B cell (primary cell): ENCODE measurements at regions not wholly inside any gene's neighbourhood (a gene's known extent, or its start where the extent isn't known, plus 50 kb on each side); places are given as distances from the start of the nearest gene placed in this dataset.
"Not testable (repeated sequence)": the region's sequence is repeated elsewhere in the genome, so short reads cannot be mapped to it uniquely, and the experiment has no call there.

Experiments
- ATAC-seq: fragments of 200-7000 bp; cut with Tn5 transposase; one replicate; pipeline ENCODE4 v1.10.0; 2021; ENCODE audit warnings: low read depth, mild to moderate bottlenecking, moderate number of reproducible peaks, moderate library complexity
- CTCF ChIA-PET: fragments of 350-600 bp; sonication (Branson Sonifier 250); formaldehyde crosslinking; loops from one replicate; lab custom pipeline; 2021; ENCODE audit warnings: antibody characterized with exemption, inconsistent platforms; lab: Charles Lee
- POLR2A ChIA-PET: fragments of 350-600 bp; sonication (Branson Sonifier 250); formaldehyde crosslinking; loops from one replicate; lab custom pipeline; 2021; ENCODE audit warnings: antibody characterized with exemption; lab: Charles Lee
- DNase-seq: peaks from one replicate; pipeline ENCODE4 v3.0.0; 2013
- H2AFZ ChIP-seq: 2 replicates; pipeline ENCODE4 v1.6.1; 2012; ENCODE audit warnings: mild to moderate bottlenecking, low read depth, low read length; ENCODE audit not compliant: insufficient read depth, poor library complexity, severe bottlenecking
- H3K27ac ChIP-seq, 2 donors: 1 replicate in 1 of 2; 2 replicates in 1 of 2; pipeline ENCODE4 v1.5.1; 2012 to 2013; ENCODE audit warnings: low read length in 2 of 2, mild to moderate bottlenecking in 2 of 2, moderate library complexity in 1 of 2
- H3K27me3 ChIP-seq, 4 experiments: fragments of 200-600 bp in 1 of 4; sonication (generic) in 1 of 4; replicated peaks in 1 of 4; 1 replicate in 2 of 4; 2 replicates in 2 of 4; pipeline versions ENCODE4 v1.6.1 to v1.7.0; 2013 to 2016; ENCODE audit warnings: low read length in 3 of 4, mild to moderate bottlenecking in 2 of 4, mixed read lengths in 1 of 4, moderate library complexity in 1 of 4; ENCODE audit not compliant: insufficient read depth in 4 of 4, control insufficient read depth in 3 of 4; ENCODE audit errors: control extremely low read depth in 1 of 4
- H3K36me3 ChIP-seq, 2 experiments: replicated peaks in 1 of 2; 1 replicate in 1 of 2; 2 replicates in 1 of 2; pipeline versions ENCODE4 v1.6.1 to v1.7.1; 2013; ENCODE audit warnings: low read length in 1 of 2; ENCODE audit not compliant: insufficient read depth in 2 of 2, control insufficient read depth in 1 of 2; ENCODE audit errors: control extremely low read depth in 1 of 2, extremely low read depth in 1 of 2
- H3K4me1 ChIP-seq, 2 donors: fragments of 200-600 bp in 1 of 2; sonication (generic) in 1 of 2; 1 replicate in 1 of 2; 2 replicates in 1 of 2; pipeline versions ENCODE4 v1.5.1 to v1.6.1; 2013 to 2017; ENCODE audit warnings: low read length in 2 of 2; ENCODE audit not compliant: control insufficient read depth in 2 of 2, insufficient read depth in 2 of 2
- H3K4me2 ChIP-seq: replicated peaks from 2 replicates; pipeline ENCODE3; 2012; ENCODE audit warnings: mild to moderate bottlenecking, low read depth, low read length; ENCODE audit not compliant: poor library complexity, severe bottlenecking
- H3K4me3 ChIP-seq, 5 experiments: fragments of 200-600 bp in 1 of 5; sonication (generic) in 1 of 5; 1 replicate in 3 of 5; 2 replicates in 2 of 5; pipeline versions ENCODE4 v1.5.1 to v1.7.0; 2011 to 2016; ENCODE audit warnings: low read length in 4 of 5, mild to moderate bottlenecking in 4 of 5, low read depth in 2 of 5, control low read depth in 1 of 5, moderate library complexity in 1 of 5; ENCODE audit not compliant: insufficient read depth in 1 of 5; ENCODE audit errors: control extremely low read depth in 1 of 5, extremely low read depth in 1 of 5
- H3K79me2 ChIP-seq: fragments of 200-600 bp; sonication (generic); one replicate; pipeline ENCODE4 v1.6.0; 2016; ENCODE audit warnings: low read length; ENCODE audit not compliant: control insufficient read depth, insufficient read depth
- H3K9ac ChIP-seq: fragments of 200-600 bp; sonication (generic); 2 replicates; pipeline ENCODE4 v1.6.1; 2017; ENCODE audit warnings: mild to moderate bottlenecking, low read length, moderate library complexity
- H3K9me3 ChIP-seq, 3 donors: one replicate each; pipeline versions ENCODE4 v1.6.1 to v1.7.1; 2013; ENCODE audit warnings: low read length in 2 of 3; ENCODE audit not compliant: control insufficient read depth in 2 of 3, insufficient read depth in 1 of 3; ENCODE audit errors: control extremely low read depth in 1 of 3
- H4K20me1 ChIP-seq: 2 replicates; pipeline ENCODE4 v1.6.0; 2012; ENCODE audit warnings: mild to moderate bottlenecking, low read length; ENCODE audit not compliant: insufficient read depth, control insufficient read depth, poor library complexity, severe bottlenecking
- H3K27ac Mint-ChIP-seq: one replicate; pipeline ENCODE4 v1.8.0; 2021; ENCODE audit warnings: mixed read lengths
- H3K27me3 Mint-ChIP-seq: one replicate; pipeline ENCODE4 v1.8.0; 2021; ENCODE audit warnings: mixed read lengths
- H3K4me1 Mint-ChIP-seq: one replicate; pipeline ENCODE4 v1.8.0; 2021; ENCODE audit warnings: mixed read lengths
- H3K4me3 Mint-ChIP-seq: one replicate; pipeline ENCODE4 v1.8.0; 2021; ENCODE audit warnings: mixed read lengths
- H3K9me3 Mint-ChIP-seq: one replicate; pipeline ENCODE4 v1.8.0; 2022; ENCODE audit warnings: mixed read lengths; ENCODE audit not compliant: insufficient read depth
- EZH2 ChIP-seq: IDR thresholded peaks from 2 replicates; pipeline ENCODE4 v1.6.1; 2012; ENCODE audit warnings: borderline replicate concordance, low read depth, mild to moderate bottlenecking, moderate library complexity, low read length; ENCODE audit not compliant: insufficient read depth, poor library complexity, severe bottlenecking
- WGBS: methylation state at CpG from one replicate; pipeline ENCODE4 v1.1.5; 2013; ENCODE audit warnings: missing lambda C conversion rate; ENCODE audit not compliant: insufficient coverage; 5-methylcytosine and 5-hydroxymethylcytosine counted together
- intact Hi-C: fragments of 100-400 bp; cut with micrococcal nuclease; formaldehyde crosslinking; loops from one replicate; pipeline ENCODE4 v1.10.0; 2022
- TF ChIP-seq, protein P1 (sequence below): fragments of 200-600 bp; IDR thresholded peaks from one replicate; pipeline ENCODE4 v1.8.0; 2022; ENCODE audit warnings: antibody characterized with exemption, mild to moderate bottlenecking

DNA sequence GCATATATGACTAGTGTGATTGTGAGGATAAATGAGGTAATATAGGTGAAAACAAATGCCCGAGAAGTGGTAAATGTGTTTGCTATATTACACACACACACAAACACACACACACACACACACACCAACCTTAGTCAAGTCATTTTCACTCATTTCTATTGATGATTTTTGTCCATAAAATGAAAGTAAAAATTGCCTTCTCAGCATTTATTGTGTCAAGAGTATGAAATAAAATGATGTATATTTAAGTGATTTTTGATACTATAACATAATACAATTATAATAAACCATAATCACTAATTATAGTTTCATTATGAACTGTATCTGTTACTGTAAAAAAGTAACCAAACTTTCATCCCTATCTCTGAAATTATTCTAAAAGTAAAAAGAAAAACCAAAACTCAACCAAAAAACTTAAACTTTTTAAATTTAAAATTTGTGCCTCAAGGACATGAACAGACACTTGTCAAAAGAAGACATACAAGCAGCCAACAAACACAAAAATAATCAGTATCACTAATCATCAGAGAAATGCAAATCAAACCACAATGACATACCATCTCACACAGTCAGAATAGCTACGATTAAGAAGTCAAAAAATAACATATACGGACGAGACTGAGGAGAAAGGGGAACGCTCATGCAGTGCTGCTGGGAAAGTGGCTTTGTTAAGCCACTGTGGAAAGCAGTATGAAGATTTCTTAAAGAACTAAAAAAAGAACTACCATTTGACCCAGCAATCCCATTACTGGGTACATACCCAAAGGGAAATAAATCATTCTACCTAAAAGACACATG is 601.0 kb downstream of the TMA16 start:
- H3K36me3 ChIP-seq, result no peaks in the 10 kb centered on the region
- CTCF ChIA-PET, result no interaction called here
- H3K27me3 ChIP-seq, result no peaks in the 10 kb centered on the region
- no peaks in the 10 kb centered on the region for H3K9me3 ChIP-seq
- H2AFZ ChIP-seq, result no peak overlapping the region
- TF ChIP-seq EZH2, result no peak
- TF ChIP-seq, protein P1, sequence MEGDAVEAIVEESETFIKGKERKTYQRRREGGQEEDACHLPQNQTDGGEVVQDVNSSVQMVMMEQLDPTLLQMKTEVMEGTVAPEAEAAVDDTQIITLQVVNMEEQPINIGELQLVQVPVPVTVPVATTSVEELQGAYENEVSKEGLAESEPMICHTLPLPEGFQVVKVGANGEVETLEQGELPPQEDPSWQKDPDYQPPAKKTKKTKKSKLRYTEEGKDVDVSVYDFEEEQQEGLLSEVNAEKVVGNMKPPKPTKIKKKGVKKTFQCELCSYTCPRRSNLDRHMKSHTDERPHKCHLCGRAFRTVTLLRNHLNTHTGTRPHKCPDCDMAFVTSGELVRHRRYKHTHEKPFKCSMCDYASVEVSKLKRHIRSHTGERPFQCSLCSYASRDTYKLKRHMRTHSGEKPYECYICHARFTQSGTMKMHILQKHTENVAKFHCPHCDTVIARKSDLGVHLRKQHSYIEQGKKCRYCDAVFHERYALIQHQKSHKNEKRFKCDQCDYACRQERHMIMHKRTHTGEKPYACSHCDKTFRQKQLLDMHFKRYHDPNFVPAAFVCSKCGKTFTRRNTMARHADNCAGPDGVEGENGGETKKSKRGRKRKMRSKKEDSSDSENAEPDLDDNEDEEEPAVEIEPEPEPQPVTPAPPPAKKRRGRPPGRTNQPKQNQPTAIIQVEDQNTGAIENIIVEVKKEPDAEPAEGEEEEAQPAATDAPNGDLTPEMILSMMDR, result no peak
- ATAC-seq, result no peak
- no peak for DNase-seq
- H3K27ac ChIP-seq, result no peak overlapping the region
- Mint-ChIP-seq H3K9me3 (no peaks in the 10 kb centered on the region), H3K27me3 (no peaks in the 10 kb centered on the region), H3K27ac (no peak overlapping the region), H3K4me1 (no peaks in the 10 kb centered on the region), H3K4me3 (no peak overlapping the region)
- no CpG with 5 or more reads among the region's 5 CpGs for WGBS
- H3K4me3 ChIP-seq, result no peak overlapping the region
- no peaks in the 10 kb centered on the region for H4K20me1 ChIP-seq
- intact Hi-C loops, result no loop called here
- H3K4me2 ChIP-seq, result no peak overlapping the region
- POLR2A ChIA-PET, result no interaction called here
- no peak overlapping the region for H3K9ac ChIP-seq
- H3K79me2 ChIP-seq, result no peaks in the 10 kb centered on the region
- H3K4me1 ChIP-seq, result no peaks in the 10 kb centered on the region

DNA sequence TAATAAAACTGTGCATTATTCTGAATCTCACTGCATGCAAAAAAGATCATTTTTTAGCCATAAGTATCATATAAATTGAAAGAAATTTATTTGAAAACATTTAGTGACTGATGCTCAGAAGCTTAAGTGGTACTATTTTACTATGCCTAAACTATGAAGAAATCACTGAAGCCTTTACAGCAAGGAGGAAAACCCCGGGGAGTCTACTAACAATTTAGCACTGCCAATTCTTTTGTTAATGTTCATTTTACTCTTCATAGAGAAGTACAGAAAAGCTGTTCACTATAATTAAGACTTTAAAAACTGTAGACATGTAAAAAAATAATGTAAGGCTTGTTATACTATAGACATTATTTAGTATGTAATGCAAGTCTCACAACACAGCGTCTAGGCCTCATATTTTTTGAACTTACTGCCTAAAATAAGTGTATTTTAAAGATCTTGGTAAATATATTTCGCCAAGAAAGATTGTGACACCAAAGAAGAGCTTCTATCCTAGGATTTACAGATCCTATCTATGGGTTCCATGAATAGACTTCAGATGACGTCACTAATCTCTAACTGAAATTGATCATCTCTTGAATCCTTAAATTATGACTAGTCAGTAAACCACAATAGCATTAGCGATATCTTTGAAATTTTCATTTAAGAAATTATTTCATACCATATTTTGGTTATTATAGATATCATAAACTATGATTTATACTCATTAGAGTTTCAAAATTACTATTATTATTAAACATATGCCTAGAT is 602.5 kb downstream of the TMA16 start:
- TF ChIP-seq, protein P1, result no peak
- TF ChIP-seq EZH2, result no peak
- H3K4me2 ChIP-seq, result no peak overlapping the region
- no peak overlapping the region for H3K9ac ChIP-seq
- ChIA-PET CTCF (no interaction called here), POLR2A (no interaction called here)
- no peaks in the 10 kb centered on the region for H3K36me3 ChIP-seq
- H3K79me2 ChIP-seq, result no peaks in the 10 kb centered on the region
- no peak overlapping the region for H2AFZ ChIP-seq
- WGBS, result no CpG with 5 or more reads among the region's 5 CpGs
- no peaks in the 10 kb centered on the region for H3K4me1 ChIP-seq
- H3K27ac ChIP-seq, result no peak overlapping the region
- no peaks in the 10 kb centered on the region for H3K27me3 Mint-ChIP-seq
- no peaks in the 10 kb centered on the region for H4K20me1 ChIP-seq
- H3K4me3 Mint-ChIP-seq, result no peak overlapping the region
- no peaks in the 10 kb centered on the region for H3K4me1 Mint-ChIP-seq
- no peaks in the 10 kb centered on the region for H3K9me3 ChIP-seq
- DNase-seq (no peak), ATAC-seq (no peak)
- H3K27ac Mint-ChIP-seq, result no peak overlapping the region
- intact Hi-C loops, result no loop called here
- no peaks in the 10 kb centered on the region for H3K9me3 Mint-ChIP-seq
- H3K27me3 ChIP-seq, result no peaks in the 10 kb centered on the region
- no peak overlapping the region for H3K4me3 ChIP-seq

DNA sequence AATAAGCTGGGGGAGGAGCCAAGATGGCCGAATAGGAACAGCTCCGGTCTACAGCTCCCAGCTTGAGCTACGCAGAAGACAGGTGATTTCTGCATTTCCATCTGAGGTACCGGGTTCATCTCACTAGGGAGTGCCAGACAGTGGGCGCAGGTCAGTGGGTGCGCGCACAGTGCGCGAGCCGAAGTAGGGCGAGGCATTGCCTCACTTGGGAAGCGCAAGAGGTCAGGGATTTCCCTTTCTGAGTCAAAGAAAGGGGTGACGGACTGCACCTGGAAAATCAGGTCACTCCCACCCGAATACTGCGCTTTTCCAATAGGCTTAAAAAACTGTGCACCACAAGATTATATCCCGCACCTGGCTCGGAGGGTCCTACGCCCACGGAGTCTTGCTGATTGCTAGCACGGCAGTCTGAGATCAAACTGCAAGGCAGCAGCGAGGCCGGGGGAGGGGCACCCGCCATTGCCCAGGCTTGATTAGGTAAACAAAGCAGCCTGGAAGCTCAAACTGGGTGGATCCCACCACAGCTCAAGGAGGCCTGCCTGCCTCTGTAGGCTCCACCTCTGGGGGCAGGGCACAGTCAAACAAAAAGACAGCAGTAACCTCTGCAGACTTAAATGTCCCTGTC is 606.4 kb downstream of the TMA16 start:
- 91% methylated on average over 23 of the region's 23 CpGs for WGBS
- H3K27ac Mint-ChIP-seq, H3K4me3 Mint-ChIP-seq, H3K79me2 ChIP-seq, H4K20me1 ChIP-seq, POLR2A ChIA-PET, H3K4me1 ChIP-seq, ATAC-seq, H3K9me3 Mint-ChIP-seq, H3K27ac ChIP-seq, intact Hi-C loops, CTCF ChIA-PET, H3K4me1 Mint-ChIP-seq, H3K4me2 ChIP-seq, H3K36me3 ChIP-seq, H3K27me3 ChIP-seq, DNase-seq, H3K4me3 ChIP-seq, H3K9ac ChIP-seq, H3K27me3 Mint-ChIP-seq, H3K9me3 ChIP-seq, H2AFZ ChIP-seq: not testable (repeated sequence)
